ENCODE measurements at regions not wholly inside any gene's neighbourhood (a gene's known extent, or its start where the extent isn't known, plus 50 kb on each side); places are given as distances from the start of the nearest gene placed in this dataset.

- Histone ChIP-seq H3K4me2 (ENCODE audit: low read length) (no peak overlapping the region), H3K4me3 (ENCODE audit: low read length) (no peak overlapping the region), H2AFZ (ENCODE audit: low read depth, low read length) (no peak overlapping the region), H3K9me3 (ENCODE audit: low read length) (no peaks in the 10 kb centered on the region), H3K9ac (ENCODE audit: low read length) (no peak overlapping the region), H4K20me1 (ENCODE audit: insufficient read depth) (no peaks in the 10 kb centered on the region), H3F3A (ENCODE audit: insufficient read depth, low read length, poor library complexity, severe bottlenecking) (no peaks in the 10 kb centered on the region), H3K9me2 (ENCODE audit: insufficient read depth, low read length) (no peaks in the 10 kb centered on the region), H3K27ac (ENCODE audit: low read length) (no peak overlapping the region), H3K79me2 (replicated peaks; ENCODE audit: insufficient read depth, low read length) (no peaks in the 10 kb centered on the region), H3K36me3 (ENCODE audit: insufficient read depth, low read length) (no peaks in the 10 kb centered on the region), H3K27me3 (ENCODE audit: insufficient read depth, low read depth, low read length) (no peaks in the 10 kb centered on the region)
- TF ChIP-seq POLR2AphosphoS5 (IDR thresholded peaks at IDR 0.05) (no peak), SMC3 (conservative IDR thresholded peaks at IDR 0.05; ENCODE audit: poor library complexity) (no peak), TAF1 (IDR thresholded peaks at IDR 0.05; ENCODE audit: low read depth) (no peak), EP300 (conservative IDR thresholded peaks at IDR 0.05; ENCODE audit: poor library complexity, severe bottlenecking) (no peak), RAD21 (conservative IDR thresholded peaks at IDR 0.05) (no peak), CTCF (IDR thresholded peaks at IDR 0.05; ENCODE audit: poor library complexity, severe bottlenecking) (no peak), EZH2 (IDR thresholded peaks at IDR 0.05; ENCODE audit: borderline replicate concordance, insufficient read depth, low read length, poor library complexity, severe bottlenecking) (no peak), REST (IDR thresholded peaks at IDR 0.05; ENCODE audit: borderline replicate concordance) (no peak)
Measured at GRCh38 chr1:102782144-102782543, 326.2 kb downstream of the COL11A1 start.

GRCh38 chr1:102776071-102776470 is 332.3 kb downstream of the COL11A1 start:
- Histone ChIP-seq H3F3A (ENCODE audit: insufficient read depth, low read length, poor library complexity, severe bottlenecking) (no peaks in the 10 kb centered on the region), H3K9me2 (ENCODE audit: insufficient read depth, low read length) (no peaks in the 10 kb centered on the region), H3K79me2 (replicated peaks; ENCODE audit: insufficient read depth, low read length) (no peaks in the 10 kb centered on the region), H2AFZ (ENCODE audit: low read depth, low read length) (no peak overlapping the region), H3K4me3 (ENCODE audit: low read length) (no peak overlapping the region), H3K9ac (ENCODE audit: low read length) (no peak overlapping the region), H3K36me3 (ENCODE audit: insufficient read depth, low read length) (no peaks in the 10 kb centered on the region), H3K27ac (ENCODE audit: low read length) (no peak overlapping the region), H3K27me3 (ENCODE audit: insufficient read depth, low read depth, low read length) (no peaks in the 10 kb centered on the region), H3K9me3 (ENCODE audit: low read length) (no peaks in the 10 kb centered on the region), H3K4me2 (ENCODE audit: low read length) (no peak overlapping the region), H4K20me1 (ENCODE audit: insufficient read depth) (no peaks in the 10 kb centered on the region)
- TF ChIP-seq EP300 (conservative IDR thresholded peaks at IDR 0.05; ENCODE audit: poor library complexity, severe bottlenecking) (peak; percentile 15), POLR2AphosphoS5 (IDR thresholded peaks at IDR 0.05) (no peak), REST (IDR thresholded peaks at IDR 0.05; ENCODE audit: borderline replicate concordance) (no peak)

All from neural cell (in vitro differentiated cells).